Fibroblast of skin of right biceps (primary cell): ENCODE measurements at regions not wholly inside any gene's neighbourhood (a gene's known extent, or its start where the extent isn't known, plus 50 kb on each side); places are given as distances from the start of the nearest gene placed in this dataset.

Experiments used
- DNase-seq: peaks from one replicate; pipeline ENCODE4 v3.0.0-alpha.2; 2013

DNA sequence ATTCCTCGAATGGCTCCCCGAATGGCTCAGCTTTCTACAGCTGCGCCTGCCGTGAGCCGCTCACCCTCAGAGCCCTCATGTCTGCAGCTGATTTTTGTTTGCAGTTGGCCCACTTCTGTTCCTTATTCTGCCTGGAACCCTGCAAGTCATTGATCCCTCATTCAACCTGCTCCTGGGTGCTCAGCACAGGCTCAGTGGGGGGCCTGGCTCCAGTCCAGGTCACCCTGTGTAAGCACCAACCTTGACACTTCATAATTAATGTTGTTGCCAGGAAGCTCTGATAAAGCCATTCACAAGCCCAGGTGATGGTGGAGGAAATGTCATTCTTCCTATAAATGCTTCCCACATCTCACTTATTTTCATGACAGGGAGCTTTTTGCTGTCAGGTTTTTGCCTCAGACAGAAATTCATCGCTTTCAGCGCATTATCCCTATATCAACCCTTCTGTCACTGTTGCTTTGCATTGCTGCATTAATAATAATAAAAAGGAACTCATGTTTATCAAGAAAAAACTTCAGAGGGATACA is 85.7 kb downstream of the F11 start:
- DNase-seq: no peak

GRCh38 chr4:186348433-186348832 is 82.4 kb downstream of the F11 start:
- DNase-seq: no peak

GRCh38 chr4:186347743-186348142 is 81.8 kb downstream of the F11 start:
- no peak for DNase-seq

- no peak for DNase-seq
Observed at GRCh38 chr4:186345184-186345583, 79.2 kb downstream of the F11 start.

DNA sequence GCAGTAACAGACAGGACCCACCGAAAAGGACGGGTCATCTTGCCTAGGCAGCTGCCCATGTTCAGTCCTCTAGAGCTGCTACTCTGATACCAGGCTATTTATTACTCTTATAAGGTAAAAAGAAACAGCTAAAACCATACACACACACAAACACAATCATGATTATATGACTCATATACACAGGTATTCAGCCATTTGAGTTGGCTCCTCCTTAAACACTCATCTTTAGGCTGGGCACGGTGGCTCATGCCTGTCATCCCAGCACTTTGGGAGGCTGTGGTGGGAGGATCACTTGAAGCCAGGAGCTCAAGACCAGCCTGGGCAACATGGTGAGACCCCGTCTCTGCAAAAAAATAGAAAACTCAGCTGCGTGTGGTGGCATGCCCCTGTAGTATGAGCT is 76.6 kb downstream of the F11 start:
- DNase-seq: no peak

GRCh38 chr4:186341655-186342054 is 75.7 kb downstream of the F11 start:
- DNase-seq: no peak
